Mesenchymal stem cell (in vitro differentiated cells and primary cell): ENCODE measurements at regions not wholly inside any gene's neighbourhood (a gene's known extent, or its start where the extent isn't known, plus 50 kb on each side); places are given as distances from the start of the nearest gene placed in this dataset.

Experiments
- DNase-seq: peaks from one replicate; pipeline ENCODE4 v3.0.0-alpha.2; 2013
- H2AFZ ChIP-seq: one replicate; pipeline ENCODE4 v1.6.1; 2013; ENCODE audit warnings: low read depth, mild to moderate bottlenecking, control low read depth, inconsistent platforms, low read length, moderate library complexity
- H2AK5ac ChIP-seq: 2 replicates; pipeline ENCODE4 v1.6.1; 2013; ENCODE audit warnings: low read length, moderate library complexity, mild to moderate bottlenecking, inconsistent platforms; ENCODE audit not compliant: severe bottlenecking
- H2BK120ac ChIP-seq: one replicate; pipeline ENCODE4 v1.6.1; 2013; ENCODE audit warnings: low read depth, mild to moderate bottlenecking, inconsistent platforms, low read length, moderate library complexity
- H2BK12ac ChIP-seq, 2 experiments: one replicate each; pipeline ENCODE4 v1.6.1; 2013; ENCODE audit warnings: inconsistent platforms in 2 of 2, low read length in 2 of 2, mild to moderate bottlenecking in 2 of 2, moderate library complexity in 2 of 2, control low read depth in 1 of 2
- H2BK15ac ChIP-seq: one replicate; pipeline ENCODE4 v1.6.1; 2013; ENCODE audit warnings: mild to moderate bottlenecking, low read depth, inconsistent platforms; ENCODE audit not compliant: poor library complexity, severe bottlenecking
- H2BK5ac ChIP-seq: 2 replicates; pipeline ENCODE4 v1.6.1; 2013; ENCODE audit warnings: low read depth, mild to moderate bottlenecking, low read length, control low read depth, inconsistent platforms; ENCODE audit not compliant: poor library complexity, severe bottlenecking
- H3K14ac ChIP-seq, 2 experiments: one replicate each; pipeline ENCODE4 v1.6.1; 2013; ENCODE audit warnings: inconsistent platforms in 2 of 2, low read length in 2 of 2, control low read depth in 1 of 2, mild to moderate bottlenecking in 1 of 2, moderate library complexity in 1 of 2
- H3K18ac ChIP-seq, 2 experiments: one replicate each; pipeline ENCODE4 v1.6.1; 2013; ENCODE audit warnings: inconsistent platforms in 2 of 2, low read length in 2 of 2, control low read depth in 1 of 2, low read depth in 1 of 2, mild to moderate bottlenecking in 1 of 2
- H3K23ac ChIP-seq, 2 experiments: one replicate each; pipeline ENCODE4 v1.6.1; 2013; ENCODE audit warnings: inconsistent platforms in 2 of 2, low read length in 2 of 2, mild to moderate bottlenecking in 2 of 2, moderate library complexity in 2 of 2, control low read depth in 1 of 2
- H3K27ac ChIP-seq: 2 replicates; pipeline ENCODE4 v1.5.1; 2013; ENCODE audit warnings: mild to moderate bottlenecking, moderate library complexity, low read length, control low read depth, inconsistent platforms; ENCODE audit not compliant: poor library complexity, severe bottlenecking
- H3K27me3 ChIP-seq, 2 experiments: 2 replicates each; pipeline versions ENCODE4 v1.6.1 to v1.7.0; 2013; ENCODE audit warnings: low read length in 2 of 2, mild to moderate bottlenecking in 2 of 2, moderate library complexity in 2 of 2, control low read depth in 1 of 2, inconsistent platforms in 1 of 2; ENCODE audit not compliant: control insufficient read depth in 1 of 2, insufficient read depth in 1 of 2
- H3K36me3 ChIP-seq, 2 experiments: 2 replicates each; pipeline versions ENCODE4 v1.6.1 to v1.7.0; 2013; ENCODE audit warnings: low read length in 2 of 2, control low read depth in 1 of 2, inconsistent platforms in 1 of 2, low read depth in 1 of 2, mild to moderate bottlenecking in 1 of 2; ENCODE audit not compliant: insufficient read depth in 2 of 2, control insufficient read depth in 1 of 2
- H3K4ac ChIP-seq, 2 experiments: one replicate each; pipeline ENCODE4 v1.6.1; 2013; ENCODE audit warnings: inconsistent platforms in 2 of 2, low read length in 2 of 2, mild to moderate bottlenecking in 2 of 2, moderate library complexity in 2 of 2, control low read depth in 1 of 2, low read depth in 1 of 2
- H3K4me1 ChIP-seq: 2 replicates; pipeline ENCODE4 v1.6.1; 2013; ENCODE audit warnings: low read depth, low read length, control low read depth; ENCODE audit not compliant: control insufficient read depth, insufficient read depth
- H3K4me2 ChIP-seq: 2 replicates; pipeline ENCODE4 v1.6.1; 2013; ENCODE audit warnings: low read length, mild to moderate bottlenecking, inconsistent platforms; ENCODE audit not compliant: poor library complexity, severe bottlenecking
- H3K4me3 ChIP-seq, 2 experiments: 2 replicates each; pipeline versions ENCODE4 v1.5.1 to v1.7.0; 2013; ENCODE audit warnings: low read length in 2 of 2, mild to moderate bottlenecking in 2 of 2, control low read depth in 1 of 2, low read depth in 1 of 2; ENCODE audit not compliant: insufficient read depth in 1 of 2
- H3K79me1 ChIP-seq: replicated peaks from 2 replicates; pipeline ENCODE4 v1.6.1; 2013; ENCODE audit warnings: mild to moderate bottlenecking, control low read depth, low read length, inconsistent platforms; ENCODE audit not compliant: poor library complexity, severe bottlenecking
- H3K9ac ChIP-seq: 2 replicates; pipeline ENCODE4 v1.7.0; 2013; ENCODE audit warnings: mild to moderate bottlenecking, low read length, moderate library complexity
- H3K9me3 ChIP-seq: 2 replicates; pipeline ENCODE4 v1.7.0; 2013; ENCODE audit warnings: mild to moderate bottlenecking, low read length; ENCODE audit not compliant: control insufficient read depth
- H4K8ac ChIP-seq: one replicate; pipeline ENCODE4 v1.6.1; 2013; ENCODE audit warnings: inconsistent platforms, mild to moderate bottlenecking, low read length, moderate library complexity
- H4K91ac ChIP-seq: one replicate; pipeline ENCODE4 v1.6.1; 2013; ENCODE audit warnings: mild to moderate bottlenecking, low read length, inconsistent platforms
- WGBS: methylation state at CpG from one replicate; pipeline ENCODE4 v1.1.7; 2013; ENCODE audit warnings: mixed read lengths; 5-methylcytosine and 5-hydroxymethylcytosine counted together

DNA sequence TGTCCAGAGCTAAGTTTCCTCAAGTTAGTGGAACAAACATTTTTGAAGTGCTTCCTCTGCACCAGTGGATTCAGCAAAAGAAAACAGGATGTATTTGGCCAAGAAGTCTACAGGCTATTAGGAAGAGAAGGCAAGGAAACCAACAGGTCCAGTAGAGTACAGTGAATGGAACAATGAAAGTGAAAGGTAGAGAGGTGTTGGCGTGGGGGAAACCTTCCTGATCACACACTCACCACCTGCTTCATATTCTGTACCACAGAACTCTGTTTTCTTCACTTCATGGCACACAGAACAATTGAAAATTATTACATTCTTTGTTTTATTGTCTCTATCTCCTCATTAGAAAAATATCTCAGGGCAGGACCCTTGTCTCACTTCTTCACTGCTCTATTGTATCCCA is 417.4 kb upstream of the FMR1 start:
- Histone ChIP-seq H3K14ac (no peak overlapping the region), H4K91ac (no peak overlapping the region), H2BK12ac (no peak overlapping the region), H2BK15ac (no peak overlapping the region), H3K4me3 (no peak overlapping the region), H2BK5ac (no peak overlapping the region), H3K79me1 (no peaks in the 10 kb centered on the region), H3K18ac (no peak overlapping the region), H3K4me1 (no peaks in the 10 kb centered on the region), H2AFZ (no peak overlapping the region), H2BK120ac (no peak overlapping the region), H3K27me3 (no peaks in the 10 kb centered on the region), H3K27ac (no peak overlapping the region), H4K8ac (no peak overlapping the region), H3K23ac (no peak overlapping the region), H2AK5ac (no peak overlapping the region), H3K4ac (no peak overlapping the region), H3K4me2 (no peak overlapping the region), H3K9me3 (no peaks in the 10 kb centered on the region), H3K36me3 (no peaks in the 10 kb centered on the region), H3K9ac (no peak overlapping the region)
- DNase-seq = no peak
- no CpG with 5 or more reads among the region's 1 CpG for WGBS

DNA sequence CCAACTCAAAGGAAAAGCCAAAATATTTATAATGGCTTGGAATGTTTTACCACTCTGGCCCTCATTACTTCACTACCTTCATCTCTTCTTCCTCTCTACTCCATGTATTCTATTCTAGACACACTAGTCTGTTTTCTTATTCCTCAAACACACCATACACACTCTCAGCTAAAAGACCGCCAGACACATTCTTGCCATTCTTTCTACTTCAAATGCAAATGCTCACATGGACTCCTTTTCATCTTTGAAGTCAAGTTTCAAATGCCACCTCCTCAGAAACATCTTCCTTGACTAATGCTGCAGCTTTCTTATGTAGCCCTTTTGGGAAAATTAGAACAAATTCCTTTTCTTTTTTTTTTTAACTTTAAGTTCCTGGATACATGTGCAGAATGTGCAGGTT is 412.9 kb upstream of the FMR1 start:
- Histone ChIP-seq H2AFZ (no peak overlapping the region), H2BK15ac (no peak overlapping the region), H3K79me1 (no peaks in the 10 kb centered on the region), H3K27me3 (no peaks in the 10 kb centered on the region), H3K4ac (no peak overlapping the region), H3K23ac (no peak overlapping the region), H4K8ac (no peak overlapping the region), H3K27ac (no peak overlapping the region), H4K91ac (no peak overlapping the region), H2BK5ac (no peak overlapping the region), H2BK12ac (no peak overlapping the region), H3K4me2 (no peak overlapping the region), H2BK120ac (no peak overlapping the region), H3K9ac (no peak overlapping the region), H3K14ac (no peak overlapping the region), H3K36me3 (no peaks in the 10 kb centered on the region), H3K4me3 (no peak overlapping the region), H2AK5ac (no peak overlapping the region), H3K9me3 (peaks cover 6% of the 10 kb centered on the region), H3K18ac (no peak overlapping the region), H3K4me1 (no peaks in the 10 kb centered on the region)
- 81% methylated on average over 1 of the region's 1 CpG for WGBS
- no peak for DNase-seq

DNA sequence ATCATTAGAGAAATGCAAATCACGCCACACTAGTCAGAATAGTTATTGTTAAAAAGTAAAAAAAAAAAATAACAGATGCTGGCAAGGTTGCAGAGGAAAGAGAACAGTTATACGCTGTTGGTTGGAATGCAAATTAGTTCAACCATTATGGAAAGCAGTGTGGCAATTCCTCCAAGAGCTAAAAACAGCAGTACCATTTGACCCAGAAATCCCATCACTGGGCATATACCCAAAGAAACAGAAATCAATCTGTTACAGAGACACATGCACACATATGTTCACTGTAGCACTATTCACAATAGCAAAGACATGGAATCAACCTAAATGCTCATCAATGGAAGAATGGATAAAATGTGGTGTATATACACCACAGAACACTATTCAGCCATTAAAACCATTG is 388.7 kb upstream of the FMR1 start:
- Histone ChIP-seq H3K23ac (no peak overlapping the region), H3K4me3 (no peak overlapping the region), H2BK15ac (no peak overlapping the region), H3K4me2 (no peak overlapping the region), H3K9ac (no peak overlapping the region), H3K27ac (no peak overlapping the region), H2BK12ac (no peak overlapping the region), H2AFZ (no peak overlapping the region), H3K36me3 (no peaks in the 10 kb centered on the region), H3K79me1 (no peaks in the 10 kb centered on the region), H4K8ac (no peak overlapping the region), H2BK120ac (no peak overlapping the region), H2AK5ac (no peak overlapping the region), H3K9me3 (peaks cover 7% of the 10 kb centered on the region), H3K14ac (no peak overlapping the region), H2BK5ac (no peak overlapping the region), H3K4me1 (no peaks in the 10 kb centered on the region), H3K18ac (no peak overlapping the region), H3K27me3 (no peaks in the 10 kb centered on the region), H4K91ac (no peak overlapping the region), H3K4ac (no peak overlapping the region)
- DNase-seq = no peak
- no CpG with 5 or more reads among the region's 2 CpGs for WGBS

DNA sequence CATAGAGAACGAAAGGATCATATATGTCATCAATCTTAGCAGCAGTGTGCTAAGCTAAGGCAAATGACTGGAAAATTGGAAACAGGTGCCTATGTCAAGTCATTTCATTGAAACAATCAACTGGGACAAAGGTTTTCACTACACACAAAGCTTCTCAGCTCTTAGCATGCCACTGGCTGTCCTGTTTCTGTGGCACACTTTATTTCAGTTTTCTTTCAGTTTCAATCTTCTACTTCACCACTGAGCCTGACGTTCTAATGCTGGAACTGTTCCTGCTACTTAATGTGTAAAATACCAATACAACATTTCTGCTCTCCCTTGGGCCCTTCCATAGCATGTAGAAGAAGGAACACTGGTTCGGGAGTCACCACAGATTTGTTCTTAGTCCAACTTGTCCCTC is 378.3 kb upstream of the FMR1 start:
- no peak overlapping the region for H3K9ac ChIP-seq
- 62% methylated on average over 2 of the region's 3 CpGs for WGBS
- no peaks in the 10 kb centered on the region for H3K9me3 ChIP-seq
- no peaks in the 10 kb centered on the region for H3K4me1 ChIP-seq
- no peak overlapping the region for H3K4me2 ChIP-seq
- H2BK5ac ChIP-seq = no peak overlapping the region
- no peak overlapping the region for H3K4me3 ChIP-seq
- H2AK5ac ChIP-seq = no peak overlapping the region
- H3K4ac ChIP-seq = no peak overlapping the region
- no peaks in the 10 kb centered on the region for H3K27me3 ChIP-seq
- DNase-seq = no peak
- H3K18ac ChIP-seq = no peak overlapping the region
- no peak overlapping the region for H2BK120ac ChIP-seq
- H4K91ac ChIP-seq = no peak overlapping the region
- H2BK12ac ChIP-seq = no peak overlapping the region
- no peak overlapping the region for H3K23ac ChIP-seq
- no peak overlapping the region for H3K14ac ChIP-seq
- no peaks in the 10 kb centered on the region for H3K36me3 ChIP-seq
- H4K8ac ChIP-seq = no peak overlapping the region
- no peak overlapping the region for H3K27ac ChIP-seq
- H2BK15ac ChIP-seq = no peak overlapping the region
- H2AFZ ChIP-seq = no peak overlapping the region
- no peaks in the 10 kb centered on the region for H3K79me1 ChIP-seq
